ENCODE measurements at regions not wholly inside any gene's neighbourhood (a gene's known extent, or its start where the extent isn't known, plus 50 kb on each side); places are given as distances from the start of the nearest gene placed in this dataset.

GRCh38 chr2:65482971-65483370 is 50.6 kb upstream of the SPRED2 start (continued):
- TF ChIP-seq ZNF24 (IDR thresholded peaks at IDR 0.05): no peak
- no peak for TF ChIP-seq ATM (IDR thresholded peaks at IDR 0.05; ENCODE audit: borderline replicate concordance)
- TF ChIP-seq ZNF660 (CRISPR knock-in tag; IDR thresholded peaks at IDR 0.05; ENCODE audit: borderline replicate concordance, low read depth): no peak
- TF ChIP-seq RNF2 (conservative IDR thresholded peaks at IDR 0.05; ENCODE audit: low read depth): no peak
- no peak; the same call in 1 of the 2 replicates for TF ChIP-seq ZNF644 (CRISPR knock-in tag; IDR thresholded peaks at IDR 0.05; ENCODE audit: low read depth)
- no peak for TF ChIP-seq HNRNPUL1 (IDR thresholded peaks at IDR 0.05; ENCODE audit: low read depth, low read length)
- TF ChIP-seq ZFP1 (CRISPR knock-in tag; IDR thresholded peaks at IDR 0.05): no peak
- TF ChIP-seq, protein P1, sequence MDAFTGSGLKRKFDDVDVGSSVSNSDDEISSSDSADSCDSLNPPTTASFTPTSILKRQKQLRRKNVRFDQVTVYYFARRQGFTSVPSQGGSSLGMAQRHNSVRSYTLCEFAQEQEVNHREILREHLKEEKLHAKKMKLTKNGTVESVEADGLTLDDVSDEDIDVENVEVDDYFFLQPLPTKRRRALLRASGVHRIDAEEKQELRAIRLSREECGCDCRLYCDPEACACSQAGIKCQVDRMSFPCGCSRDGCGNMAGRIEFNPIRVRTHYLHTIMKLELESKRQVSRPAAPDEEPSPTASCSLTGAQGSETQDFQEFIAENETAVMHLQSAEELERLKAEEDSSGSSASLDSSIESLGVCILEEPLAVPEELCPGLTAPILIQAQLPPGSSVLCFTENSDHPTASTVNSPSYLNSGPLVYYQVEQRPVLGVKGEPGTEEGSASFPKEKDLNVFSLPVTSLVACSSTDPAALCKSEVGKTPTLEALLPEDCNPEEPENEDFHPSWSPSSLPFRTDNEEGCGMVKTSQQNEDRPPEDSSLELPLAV (CRISPR knock-in tag; conservative IDR thresholded peaks at IDR 0.05; ENCODE audit: low read depth): no peak
- TF ChIP-seq KAT8 (CRISPR knock-in tag; IDR thresholded peaks at IDR 0.05): peak; percentile 61; the same call in 1 of the 2 replicates
- TF ChIP-seq STAG1 (CRISPR knock-in tag; IDR thresholded peaks at IDR 0.05): no peak
- TF ChIP-seq SOX6 (IDR thresholded peaks at IDR 0.05): no peak
- peak; percentile 91 for TF ChIP-seq SOX6 (CRISPR knock-in tag; IDR thresholded peaks at IDR 0.05)
- TF ChIP-seq, protein P2, sequence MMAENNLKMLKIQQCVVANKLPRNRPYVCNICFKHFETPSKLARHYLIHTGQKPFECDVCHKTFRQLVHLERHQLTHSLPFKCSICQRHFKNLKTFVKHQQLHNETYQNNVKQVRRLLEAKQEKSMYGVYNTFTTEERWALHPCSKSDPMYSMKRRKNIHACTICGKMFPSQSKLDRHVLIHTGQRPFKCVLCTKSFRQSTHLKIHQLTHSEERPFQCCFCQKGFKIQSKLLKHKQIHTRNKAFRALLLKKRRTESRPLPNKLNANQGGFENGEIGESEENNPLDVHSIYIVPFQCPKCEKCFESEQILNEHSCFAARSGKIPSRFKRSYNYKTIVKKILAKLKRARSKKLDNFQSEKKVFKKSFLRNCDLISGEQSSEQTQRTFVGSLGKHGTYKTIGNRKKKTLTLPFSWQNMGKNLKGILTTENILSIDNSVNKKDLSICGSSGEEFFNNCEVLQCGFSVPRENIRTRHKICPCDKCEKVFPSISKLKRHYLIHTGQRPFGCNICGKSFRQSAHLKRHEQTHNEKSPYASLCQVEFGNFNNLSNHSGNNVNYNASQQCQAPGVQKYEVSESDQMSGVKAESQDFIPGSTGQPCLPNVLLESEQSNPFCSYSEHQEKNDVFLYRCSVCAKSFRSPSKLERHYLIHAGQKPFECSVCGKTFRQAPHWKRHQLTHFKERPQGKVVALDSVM (CRISPR knock-in tag; IDR thresholded peaks at IDR 0.05): no peak
- no peak for TF ChIP-seq BHLHE40 (IDR thresholded peaks at IDR 0.05; ENCODE audit: low read length)
- no peak for TF ChIP-seq ZNF234 (CRISPR knock-in tag; conservative IDR thresholded peaks at IDR 0.05)
- TF ChIP-seq GABPB1 (CRISPR knock-in tag; IDR thresholded peaks at IDR 0.05): no peak
- no peak for TF ChIP-seq ZNF616 (CRISPR knock-in tag; IDR thresholded peaks at IDR 0.05; ENCODE audit: low read depth)
- TF ChIP-seq SP1 (IDR thresholded peaks at IDR 0.05): no peak
- TF ChIP-seq SP1 (CRISPR knock-in tag; IDR thresholded peaks at IDR 0.05): no peak
- no peak for TF ChIP-seq NR3C1 (CRISPR knock-in tag; IDR thresholded peaks at IDR 0.05)
- no peak for TF ChIP-seq FUBP1 (CRISPR knock-in tag; IDR thresholded peaks at IDR 0.05; ENCODE audit: borderline replicate concordance)
- TF ChIP-seq HOMEZ (CRISPR knock-in tag; IDR thresholded peaks at IDR 0.05; ENCODE audit: low read depth): peak; percentile 39; the same call in 1 of the 2 replicates
- TF ChIP-seq SNAPC2 (CRISPR knock-in tag; IDR thresholded peaks at IDR 0.05): no peak
- TF ChIP-seq ZNF704 (CRISPR knock-in tag; IDR thresholded peaks at IDR 0.05; ENCODE audit: borderline replicate concordance): no peak
